GM18951 (cell line): ENCODE measurements at regions not wholly inside any gene's neighbourhood (a gene's known extent, or its start where the extent isn't known, plus 50 kb on each side); places are given as distances from the start of the nearest gene placed in this dataset.

Source experiments
- POLR2A ChIP-seq: IDR thresholded peaks from 4 replicates; pipeline ENCODE4 v1.6.1; 2011; ENCODE audit warnings: mild to moderate bottlenecking; ENCODE audit not compliant: insufficient read length, insufficient read depth; ENCODE audit errors: extremely low read depth
- in situ Hi-C: fragments of 300-500 bp; cut with MboI; formaldehyde crosslinking; loops from one replicate; pipeline ENCODE4 v1.12.0; 2022; ENCODE audit warnings: low sequenced_read_pairs, mixed read lengths, inconsistent platforms; ENCODE audit not compliant: unreplicated experiment

DNA sequence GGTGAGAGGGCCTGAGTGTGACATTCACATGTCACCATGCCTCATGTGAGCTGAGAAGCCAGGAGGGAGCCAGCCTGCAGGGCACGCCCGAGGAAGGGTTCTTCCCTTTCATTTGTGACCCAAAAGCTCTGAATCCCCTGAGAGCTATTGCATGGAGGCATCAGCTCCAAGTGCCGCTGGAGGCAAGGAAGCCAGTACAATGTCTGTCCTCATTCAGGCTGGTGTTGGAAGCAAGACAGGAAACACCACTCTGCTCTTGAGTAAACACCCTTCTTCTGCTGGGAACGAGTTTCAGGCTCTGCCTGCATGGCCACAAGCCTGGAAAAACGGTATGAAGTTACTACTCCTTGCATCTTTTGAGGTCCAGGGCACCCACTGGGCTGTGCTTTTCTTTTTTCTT is 83.8 kb upstream of the LARGE1 start:
- in situ Hi-C loops = no loop called here
- TF ChIP-seq POLR2A = no peak

DNA sequence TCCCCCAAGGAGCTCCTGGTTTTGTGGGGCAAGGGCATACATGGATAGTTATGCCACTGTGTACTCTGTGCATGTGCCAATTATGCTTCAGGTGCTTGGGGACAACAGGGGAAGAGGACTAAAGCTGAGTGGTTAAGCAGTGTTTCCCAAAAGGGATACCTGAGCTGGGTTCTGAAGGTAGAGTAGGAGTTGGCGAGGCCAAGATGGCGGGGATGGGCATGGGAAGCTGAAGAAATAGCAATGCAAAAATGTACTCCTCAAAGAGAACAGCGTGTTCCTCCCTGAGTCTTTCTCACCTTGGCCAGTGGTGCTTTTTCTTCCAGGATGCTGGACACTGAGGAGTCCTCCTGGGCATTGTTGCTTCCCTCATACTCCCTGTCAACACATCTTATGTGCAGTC is 90.0 kb upstream of the LARGE1 start:
- no peak for TF ChIP-seq POLR2A
- in situ Hi-C loops = no loop called here

DNA sequence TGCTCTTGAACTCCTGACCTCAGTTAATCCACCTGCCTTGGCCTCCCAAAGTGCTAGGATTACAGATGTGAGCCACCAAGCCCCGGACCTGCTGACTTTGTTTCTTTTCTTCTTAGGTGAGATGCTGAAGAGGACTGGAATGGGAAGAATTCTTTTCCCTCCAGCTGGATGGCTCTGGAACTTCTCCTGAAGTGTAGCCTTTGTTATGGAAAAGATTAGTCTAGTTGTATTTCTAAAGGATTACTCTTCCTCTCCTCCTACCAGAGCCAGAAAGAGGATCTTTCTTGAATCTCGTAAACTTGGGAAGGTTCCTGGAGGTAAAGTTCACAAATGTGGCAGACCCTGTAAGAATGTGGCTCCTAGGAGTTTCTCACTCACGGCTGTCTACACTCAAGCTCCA is 95.4 kb upstream of the LARGE1 start:
- in situ Hi-C loops = no loop called here
- no peak for TF ChIP-seq POLR2A

DNA sequence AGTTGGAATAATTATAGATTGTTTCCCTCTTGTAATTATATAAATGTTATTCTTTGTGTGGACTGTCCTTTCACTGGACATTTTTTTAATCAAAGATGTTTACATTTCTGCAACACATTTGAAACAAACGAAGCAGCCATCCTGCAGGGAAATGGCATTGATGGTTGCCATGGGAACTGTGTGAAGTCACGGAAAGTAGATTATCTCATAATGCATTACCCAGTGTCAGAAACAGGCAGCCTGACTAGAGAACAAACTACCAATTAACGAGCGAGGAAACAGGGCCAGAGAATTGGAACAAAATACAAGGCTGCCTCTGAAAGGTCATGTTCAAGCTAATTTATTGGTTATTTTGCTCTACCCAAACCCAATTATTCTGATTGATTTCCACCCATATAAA is 96.9 kb upstream of the LARGE1 start:
- TF ChIP-seq POLR2A = no peak
- in situ Hi-C loops = no loop called here

DNA sequence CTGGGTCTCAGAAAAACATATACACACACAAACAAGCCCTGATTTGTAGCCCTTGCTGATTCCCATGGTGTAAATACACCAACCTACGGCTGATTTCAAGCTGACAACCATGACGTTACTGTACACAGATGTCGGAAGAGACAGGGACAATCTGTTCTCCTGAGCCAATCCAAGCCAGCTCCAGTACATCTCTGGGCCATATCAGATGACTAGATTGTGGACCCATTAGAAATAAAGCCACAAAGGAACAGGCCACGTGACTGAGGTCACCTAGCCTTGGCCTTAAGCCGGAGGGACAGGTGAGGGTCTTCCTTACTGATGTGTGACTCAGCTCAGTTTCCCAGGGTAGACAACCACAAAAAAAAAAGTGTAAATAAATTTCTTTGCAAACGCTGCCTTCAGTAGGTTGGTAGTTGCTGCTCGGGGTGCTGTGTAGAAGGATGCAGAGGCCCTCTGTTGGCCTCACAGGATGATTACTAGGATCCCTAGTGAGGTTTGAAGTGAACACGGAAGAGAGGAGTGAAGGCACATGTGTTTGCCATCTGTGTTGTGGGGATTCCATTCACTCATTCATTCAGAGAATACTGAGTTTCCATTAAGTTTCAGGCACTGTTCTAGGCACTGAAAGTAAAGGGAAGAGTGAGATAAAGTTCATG is 99.0 kb upstream of the LARGE1 start:
- TF ChIP-seq POLR2A = no peak

DNA sequence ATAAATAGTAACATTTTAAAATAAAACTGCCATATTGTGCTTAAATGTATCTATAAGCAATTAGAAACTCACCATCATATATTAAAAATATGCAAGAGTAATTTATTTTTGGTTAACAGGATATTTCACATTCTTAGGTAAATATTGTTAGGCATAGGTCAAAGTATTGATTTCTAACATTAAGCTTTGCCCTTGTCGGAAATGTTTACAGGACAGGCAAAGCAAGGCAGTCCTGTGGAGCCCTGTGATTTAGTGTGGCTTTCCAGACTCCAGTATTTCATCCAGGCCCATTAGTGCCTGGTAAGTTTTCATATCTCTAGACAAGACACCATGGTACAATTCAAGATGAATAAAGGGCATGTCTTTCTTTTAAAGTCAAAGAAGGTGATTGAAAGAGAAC is 114.9 kb upstream of the LARGE1 start:
- TF ChIP-seq POLR2A = no peak
- in situ Hi-C loops = no loop called here

More for the DNA sequence above, 99.0 kb upstream of the LARGE1 start:
- in situ Hi-C loops = no loop called here

DNA sequence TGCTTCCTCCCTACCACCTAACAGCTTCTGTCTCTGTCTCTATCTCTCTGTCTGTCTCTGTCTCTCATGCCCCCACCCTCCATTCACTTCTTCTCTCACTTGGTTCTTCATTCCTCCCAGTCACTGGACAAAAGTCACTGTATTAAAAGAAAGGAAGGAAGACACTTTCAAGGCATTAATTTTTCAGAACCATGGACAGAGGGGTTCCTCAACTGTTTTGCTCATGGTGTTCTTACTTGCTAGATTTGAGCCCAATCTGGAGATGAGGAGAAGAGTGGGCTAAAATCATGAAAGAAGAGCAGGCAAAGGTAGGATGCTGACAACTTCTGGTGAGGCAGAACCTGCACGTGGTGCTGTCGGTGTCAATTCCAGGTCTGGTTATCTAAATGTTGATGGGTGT is 116.7 kb upstream of the LARGE1 start:
- no peak for TF ChIP-seq POLR2A
- in situ Hi-C loops = no loop called here

DNA sequence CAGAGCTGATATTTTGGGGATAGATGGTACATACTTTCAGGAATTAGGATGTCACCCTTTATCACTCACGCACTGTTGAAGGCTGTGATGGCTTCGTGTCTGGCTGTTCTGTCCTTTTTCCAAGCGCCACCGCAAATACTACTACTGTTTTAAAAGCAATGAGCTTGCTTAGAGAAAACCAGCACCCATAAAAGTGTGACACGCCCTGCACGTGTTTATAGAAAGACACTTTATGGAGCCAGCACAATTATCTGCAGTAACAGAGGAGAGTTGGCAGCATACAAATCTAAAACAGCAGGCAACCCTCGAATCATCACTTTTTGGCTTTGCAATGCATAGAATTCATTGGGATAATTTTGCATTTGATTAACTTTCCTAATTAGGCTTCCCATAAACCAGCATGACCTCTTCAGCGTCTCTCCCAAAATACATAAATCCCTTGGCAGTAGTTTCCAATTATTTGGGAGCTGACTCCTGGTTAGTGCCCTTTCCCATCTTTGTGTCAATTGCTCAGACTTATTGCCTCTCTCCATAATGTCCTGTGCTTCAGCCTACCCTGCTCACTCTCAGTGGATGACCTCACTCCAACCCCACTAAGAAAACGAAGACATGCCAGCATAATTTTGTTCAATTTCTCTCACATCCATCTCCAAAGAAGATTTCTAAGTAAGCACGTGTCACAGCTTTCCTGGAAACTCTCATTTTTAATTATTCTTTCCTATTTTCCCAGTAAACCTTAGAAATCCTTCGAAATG is 118.7 kb upstream of the LARGE1 start:
- in situ Hi-C loops = no loop called here
- no peak for TF ChIP-seq POLR2A

DNA sequence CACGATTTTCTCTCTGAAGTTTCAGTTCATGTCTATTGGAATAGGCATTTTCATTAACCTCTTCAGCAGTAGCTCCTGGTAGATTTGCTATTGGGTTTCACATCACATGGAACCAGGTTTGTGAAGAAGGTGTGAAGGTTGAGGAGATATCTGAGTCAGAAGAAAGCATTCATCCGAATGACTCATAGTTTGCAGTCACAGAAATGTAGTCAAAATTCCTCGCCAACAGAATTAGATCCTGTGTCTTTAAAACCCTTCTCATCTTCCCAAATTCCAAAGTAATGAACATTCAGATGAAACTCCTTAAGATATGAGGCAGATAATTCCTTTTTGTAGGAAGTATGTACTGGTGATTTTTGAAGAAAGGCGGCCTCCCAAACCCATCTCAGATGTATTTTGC is 125.0 kb upstream of the LARGE1 start:
- in situ Hi-C loops = no loop called here
- no peak for TF ChIP-seq POLR2A

DNA sequence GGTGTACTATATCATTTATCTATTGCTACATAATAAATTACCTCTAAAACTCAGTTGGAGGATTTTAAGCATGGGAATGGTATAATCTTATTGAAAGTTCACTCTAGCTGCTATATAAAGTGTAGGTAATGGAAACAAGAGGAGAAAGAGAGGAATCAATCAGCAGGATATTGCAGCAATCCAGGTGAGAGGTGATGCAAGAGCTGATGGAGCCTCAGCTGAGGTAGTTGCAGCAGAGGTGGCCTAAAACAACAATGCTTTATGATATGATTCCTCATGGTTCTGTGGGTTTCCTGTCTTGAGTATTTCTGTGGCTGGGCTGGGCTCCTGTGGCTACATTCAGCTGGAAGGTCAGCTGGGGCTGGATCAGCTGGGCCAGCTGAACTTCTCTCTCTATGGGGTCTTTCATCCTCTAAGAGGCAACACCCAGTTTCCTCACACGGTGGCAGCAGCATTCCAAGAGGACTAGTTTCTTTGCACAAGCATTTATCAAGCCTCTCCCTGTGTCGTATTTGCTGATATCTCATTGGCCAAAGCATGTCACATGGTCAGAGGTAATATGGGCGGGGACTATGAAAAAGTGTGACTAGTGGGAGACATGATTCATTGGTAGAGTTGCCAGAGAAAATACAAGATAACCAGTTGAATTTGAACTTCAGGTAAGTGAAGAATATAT is 135.4 kb upstream of the LARGE1 start:
- in situ Hi-C loops = no loop called here
- TF ChIP-seq POLR2A = no peak

DNA sequence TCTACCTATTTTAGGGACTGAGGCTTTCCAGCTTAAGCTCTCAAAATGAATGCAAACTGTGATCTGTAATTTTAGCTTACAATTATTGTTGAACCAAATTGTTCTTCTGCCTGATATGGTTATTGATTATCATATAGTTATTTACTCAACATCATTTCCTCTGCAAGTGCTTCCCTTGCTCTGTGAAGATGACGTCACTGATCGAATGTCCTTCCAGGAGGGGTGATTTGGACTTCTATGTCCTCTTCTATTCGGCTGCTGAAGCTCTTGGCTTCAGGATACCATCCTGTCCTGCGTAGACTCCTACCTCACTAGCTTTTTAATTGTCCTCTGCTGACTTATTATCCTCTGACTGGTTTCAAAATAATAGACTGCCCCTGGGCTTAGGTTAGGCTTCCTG is 137.4 kb upstream of the LARGE1 start:
- no peak for TF ChIP-seq POLR2A
- in situ Hi-C loops = no loop called here

DNA sequence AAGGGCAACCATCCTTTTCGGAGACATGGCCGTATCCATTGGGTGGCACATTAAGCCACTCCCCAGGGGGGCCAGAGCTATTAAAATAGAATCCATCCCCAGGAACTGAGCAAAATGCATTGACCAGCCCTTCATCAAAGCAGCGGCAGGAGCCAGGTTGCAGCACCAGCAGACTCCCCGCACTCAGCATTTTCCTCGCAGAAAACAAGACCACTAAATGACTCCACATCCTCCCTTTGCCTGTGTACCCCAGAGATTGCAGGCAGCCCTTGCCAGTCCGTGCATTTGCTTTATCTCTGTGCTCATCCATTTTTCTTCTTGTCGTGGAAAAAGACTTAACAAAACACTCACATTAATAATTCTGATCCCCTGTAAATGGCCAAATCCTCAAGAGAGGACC is 144.4 kb upstream of the LARGE1 start:
- in situ Hi-C loops = no loop called here

DNA sequence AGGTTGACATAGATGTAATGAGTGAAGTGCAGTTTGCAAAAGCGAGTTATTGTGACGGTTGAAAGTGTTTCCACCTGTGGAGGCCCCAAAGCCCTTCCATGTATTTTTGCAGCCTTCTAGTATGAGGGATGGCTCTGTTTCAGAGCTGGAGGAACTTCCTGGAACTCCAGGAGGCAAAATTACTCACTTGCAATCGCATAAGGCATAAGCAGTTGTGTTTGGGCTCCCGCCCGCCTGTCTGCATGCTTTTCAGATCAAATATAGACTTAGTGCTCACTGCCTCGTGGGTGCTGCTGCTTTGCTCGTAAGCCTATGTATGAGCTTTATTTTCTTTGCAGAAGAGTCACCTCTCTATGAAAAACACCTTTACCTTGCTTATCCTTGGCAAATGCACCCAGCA is 146.8 kb upstream of the LARGE1 start:
- no peak for TF ChIP-seq POLR2A
- in situ Hi-C loops = no loop called here

More for the DNA sequence above, 144.4 kb upstream of the LARGE1 start:
- TF ChIP-seq POLR2A = no peak

DNA sequence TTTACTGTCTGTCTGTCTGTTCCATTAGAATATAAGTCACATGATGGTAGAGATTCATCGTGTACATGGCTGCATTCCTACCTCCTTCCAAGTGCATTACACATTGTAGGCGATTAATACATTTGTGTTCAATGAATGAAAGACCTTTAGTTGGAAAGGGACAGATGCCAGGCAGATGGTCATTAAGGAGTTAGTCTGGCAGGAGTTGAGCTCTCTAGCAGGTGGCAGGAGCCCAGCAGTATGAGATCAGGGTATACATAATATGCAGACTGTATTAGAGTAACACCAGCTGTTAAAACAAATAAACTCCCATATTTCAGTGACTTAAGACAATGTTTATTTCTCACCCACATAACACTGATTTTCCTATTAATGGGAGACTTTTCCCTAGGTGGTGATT is 147.7 kb upstream of the LARGE1 start:
- in situ Hi-C loops = no loop called here
- no peak for TF ChIP-seq POLR2A

DNA sequence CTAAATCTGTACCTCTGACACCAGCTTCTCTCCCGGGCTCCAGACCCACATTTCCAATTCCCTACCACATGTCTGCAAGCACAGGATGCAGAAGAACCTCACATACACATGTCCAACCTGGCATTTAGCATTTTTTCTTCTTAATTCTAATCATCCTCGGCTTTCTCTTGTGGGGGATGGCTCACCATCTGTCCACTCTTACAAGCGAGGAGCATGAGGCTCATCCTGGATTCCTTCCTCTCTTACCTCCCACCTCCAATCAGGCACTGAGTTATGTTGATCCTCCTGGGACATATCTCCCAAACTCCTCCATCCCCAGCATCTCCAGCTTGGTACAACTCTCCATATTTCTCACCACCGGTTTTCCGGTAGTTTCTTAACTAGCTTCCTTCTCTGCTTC is 149.8 kb upstream of the LARGE1 start:
- TF ChIP-seq POLR2A = no peak
- in situ Hi-C loops = no loop called here
